T-cell (primary cell): ENCODE measurements at regions not wholly inside any gene's neighbourhood (a gene's known extent, or its start where the extent isn't known, plus 50 kb on each side); places are given as distances from the start of the nearest gene placed in this dataset.

Experiments
- ATAC-seq, 4 experiments: fragments of 200-7000 bp in 3 of 4; fragments of 150-1000 bp in 1 of 4; cut with Tn5 transposase; replicated peaks in 1 of 4; 1 replicate in 3 of 4; 2 replicates in 1 of 4; pipeline ENCODE4 v1.10.0; 2021; ENCODE audit warnings: moderate library complexity in 3 of 4, mild to moderate bottlenecking in 2 of 4, moderate number of reproducible peaks in 1 of 4
- CTCF ChIA-PET, 2 donors: fragments of 300-600 bp; sonication (Branson Sonifier 250); formaldehyde crosslinking; loops; one replicate each; lab custom pipeline; 2022; ENCODE audit warnings: antibody characterized with exemption in 2 of 2; lab: Charles Lee
- POLR2A ChIA-PET, 2 donors: fragments of 300-600 bp; sonication (Branson Sonifier 250); formaldehyde crosslinking; loops; one replicate each; lab custom pipeline; 2022; ENCODE audit warnings: antibody characterized with exemption in 2 of 2; lab: Charles Lee
- DNase-seq, 35 experiments: peaks; one replicate each; pipeline versions ENCODE4 v3.0.0 to v3.0.0-alpha.2; 2013 to 2023
- H3K27ac ChIP-seq: one replicate; pipeline ENCODE4 v1.5.1; 2013; ENCODE audit warnings: low read length
- H3K27me3 ChIP-seq, 2 experiments: replicated peaks in 1 of 2; 1 replicate in 1 of 2; 2 replicates in 1 of 2; pipeline versions ENCODE4 v1.6.1 to v1.7.0; 2013; ENCODE audit warnings: low read length in 1 of 2, mixed read lengths in 1 of 2; ENCODE audit not compliant: control insufficient read depth in 2 of 2, insufficient read depth in 2 of 2; ENCODE audit errors: extremely low read depth in 1 of 2
- H3K36me3 ChIP-seq, 2 donors: 1 replicate in 1 of 2; 2 replicates in 1 of 2; pipeline versions ENCODE4 v1.6.1 to v1.7.0; 2013; ENCODE audit warnings: low read length in 1 of 2; ENCODE audit not compliant: control insufficient read depth in 2 of 2, insufficient read depth in 1 of 2; ENCODE audit errors: extremely low read depth in 1 of 2
- H3K4me1 ChIP-seq, 2 experiments: 1 replicate in 1 of 2; 2 replicates in 1 of 2; pipeline versions ENCODE4 v1.6.1 to v1.7.0; 2013; ENCODE audit warnings: low read length in 2 of 2, mixed read lengths in 1 of 2; ENCODE audit not compliant: insufficient read depth in 2 of 2, control insufficient read depth in 1 of 2; ENCODE audit errors: extremely low read depth in 1 of 2
- H3K4me3 ChIP-seq, 2 donors: 1 replicate in 1 of 2; 2 replicates in 1 of 2; pipeline versions ENCODE4 v1.5.1 to v1.7.0; 2013; ENCODE audit warnings: mild to moderate bottlenecking in 2 of 2, low read length in 1 of 2, moderate library complexity in 1 of 2; ENCODE audit not compliant: control insufficient read depth in 1 of 2; ENCODE audit errors: extremely low read depth in 1 of 2
- H3K9me3 ChIP-seq: 2 replicates; pipeline ENCODE4 v1.7.0; 2013
- H3K27ac Mint-ChIP-seq, 2 donors: one replicate each; pipeline ENCODE4 v1.8.0; 2020 to 2021; ENCODE audit warnings: mild to moderate bottlenecking in 2 of 2, mixed read lengths in 2 of 2
- H3K27me3 Mint-ChIP-seq, 2 donors: one replicate each; pipeline ENCODE4 v1.8.0; 2021 to 2022; ENCODE audit warnings: mixed read lengths in 2 of 2
- H3K36me3 Mint-ChIP-seq: one replicate; pipeline ENCODE4 v1.8.0; 2021; ENCODE audit warnings: mixed read lengths
- H3K4me1 Mint-ChIP-seq, 3 donors: one replicate each; pipeline ENCODE4 v1.8.0; 2020 to 2022; ENCODE audit warnings: mixed read lengths in 3 of 3, mild to moderate bottlenecking in 1 of 3
- H3K4me3 Mint-ChIP-seq, 3 donors: one replicate each; pipeline ENCODE4 v1.8.0; 2020 to 2022; ENCODE audit warnings: mild to moderate bottlenecking in 3 of 3, mixed read lengths in 3 of 3, moderate library complexity in 3 of 3
- H3K9me3 Mint-ChIP-seq, 3 donors: one replicate each; pipeline ENCODE4 v1.8.0; 2020 to 2022; ENCODE audit warnings: mixed read lengths in 3 of 3
- WGBS: methylation state at CpG from one replicate; pipeline ENCODE4 v1.1.5; 2013; ENCODE audit warnings: missing lambda C conversion rate; ENCODE audit not compliant: insufficient coverage; 5-methylcytosine and 5-hydroxymethylcytosine counted together

GRCh38 chr9:23914431-23915003 is 88.5 kb upstream of the ELAVL2 start:
- Histone ChIP-seq H3K27ac (no peak overlapping the region), H3K9me3 (no peaks in the 10 kb centered on the region), H3K4me1 (no peaks in the 10 kb centered on the region), H3K27me3 (peaks cover 0 to 3% of the 10 kb centered on the region in 2 experiments), H3K36me3 (no peaks in the 10 kb centered on the region), H3K4me3 (no peak overlapping the region)
- ATAC-seq (no peak), DNase-seq (no peak)
- Mint-ChIP-seq H3K27me3 (no peaks in the 10 kb centered on the region), H3K4me1 (no peaks in the 10 kb centered on the region), H3K9me3 (peaks cover 12 to 33% (median 20%) of the 10 kb centered on the region in 3 donors), H3K27ac (no peak overlapping the region), H3K4me3 (no peak overlapping the region), H3K36me3 (no peaks in the 10 kb centered on the region)
- WGBS = 90% methylated on average over 7 of the region's 17 CpGs
- POLR2A ChIA-PET = no interaction called here
- CTCF ChIA-PET = no interaction called here

GRCh38 chr9:23907343-23907742 is 81.3 kb upstream of the ELAVL2 start:
- Histone ChIP-seq H3K4me3 (no peak overlapping the region), H3K27me3 (no peaks in the 10 kb centered on the region), H3K27ac (no peak overlapping the region), H3K4me1 (no peaks in the 10 kb centered on the region), H3K36me3 (no peaks in the 10 kb centered on the region), H3K9me3 (peaks cover 5% of the 10 kb centered on the region)
- POLR2A ChIA-PET = no interaction called here
- CTCF ChIA-PET = no interaction called here
- ATAC-seq (no peak), DNase-seq (no peak)
- H3K4me3 Mint-ChIP-seq = no peak overlapping the region
- H3K27me3 Mint-ChIP-seq = no peaks in the 10 kb centered on the region
- no peaks in the 10 kb centered on the region for H3K36me3 Mint-ChIP-seq
- no peak overlapping the region for H3K27ac Mint-ChIP-seq
- WGBS = no CpG with 5 or more reads among the region's 1 CpG
- peaks cover 7 to 24% (median 20%) of the 10 kb centered on the region in 3 donors for H3K9me3 Mint-ChIP-seq
- H3K4me1 Mint-ChIP-seq = no peaks in the 10 kb centered on the region

- CTCF ChIA-PET = no interaction called here
- no peaks in the 10 kb centered on the region for H3K27me3 ChIP-seq
- H3K9me3 Mint-ChIP-seq = peaks cover 23 to 36% (median 26%) of the 10 kb centered on the region in 3 donors
- H3K36me3 ChIP-seq = no peaks in the 10 kb centered on the region
- POLR2A ChIA-PET = no interaction called here
- peaks cover 2% of the 10 kb centered on the region for H3K9me3 ChIP-seq
- no peak overlapping the region for H3K27ac ChIP-seq
- H3K4me1 ChIP-seq = no peaks in the 10 kb centered on the region
- H3K27ac Mint-ChIP-seq = no peak overlapping the region
- H3K4me1 Mint-ChIP-seq = no peaks in the 10 kb centered on the region
- H3K4me3 Mint-ChIP-seq = no peak overlapping the region
- DNase-seq (no peak), ATAC-seq (no peak)
- H3K4me3 ChIP-seq = no peak overlapping the region
- no peaks in the 10 kb centered on the region for H3K36me3 Mint-ChIP-seq
- WGBS = no CpG with 5 or more reads among the region's 1 CpG
- H3K27me3 Mint-ChIP-seq = no peaks in the 10 kb centered on the region
Observed at GRCh38 chr9:23887781-23888180, 61.7 kb upstream of the ELAVL2 start.
